SH-SY5Y (cell line): ENCODE measurements at regions not wholly inside any gene's neighbourhood (a gene's known extent, or its start where the extent isn't known, plus 50 kb on each side); places are given as distances from the start of the nearest gene placed in this dataset.

ENCODE experiments used
- GATA2 ChIP-seq: IDR thresholded peaks from 2 replicates; pipeline ENCODE4 v1.6.1; 2011; ENCODE audit warnings: mild to moderate bottlenecking, low read depth, low read length
- GATA3 ChIP-seq: IDR thresholded peaks from 2 replicates; pipeline ENCODE4 v1.6.1; 2011; ENCODE audit warnings: low read depth, mild to moderate bottlenecking, low read length, moderate library complexity

GRCh38 chr6:95660544-95660943 lies 83.2 kb downstream of the MANEA start:
- TF ChIP-seq GATA2 = no peak
- TF ChIP-seq GATA3 = no peak

GRCh38 chr6:95670011-95670463 lies 92.7 kb downstream of the MANEA start:
- no peak for TF ChIP-seq GATA2
- TF ChIP-seq GATA3 = no peak

GRCh38 chr6:95676011-95676628 lies 98.8 kb downstream of the MANEA start:
- no peak for TF ChIP-seq GATA2
- TF ChIP-seq GATA3 = no peak

- TF ChIP-seq GATA2 = no peak
- no peak for TF ChIP-seq GATA3
These were observed 102.6 kb downstream of the MANEA start for GRCh38 chr6:95679981-95680380.

- TF ChIP-seq GATA3 (no peak), GATA2 (no peak)
These were observed 104.4 kb downstream of the MANEA start for GRCh38 chr6:95681736-95682135.

- TF ChIP-seq GATA2 (no peak), GATA3 (no peak)
These were observed 105.1 kb downstream of the MANEA start for GRCh38 chr6:95682476-95682875.

- TF ChIP-seq GATA2 (no peak), GATA3 (no peak)
These were observed 108.5 kb downstream of the MANEA start for GRCh38 chr6:95685822-95686221.

GRCh38 chr6:95686272-95686671 lies 108.9 kb downstream of the MANEA start:
- TF ChIP-seq GATA3 = no peak
- TF ChIP-seq GATA2 = no peak

GRCh38 chr6:95686895-95687294 lies 109.6 kb downstream of the MANEA start:
- TF ChIP-seq GATA2 = no peak
- TF ChIP-seq GATA3 = no peak

GRCh38 chr6:95687839-95688238 lies 110.5 kb downstream of the MANEA start:
- TF ChIP-seq GATA3 = no peak
- no peak for TF ChIP-seq GATA2

- no peak for TF ChIP-seq GATA2
- no peak for TF ChIP-seq GATA3
These were observed 113.0 kb downstream of the MANEA start for GRCh38 chr6:95690328-95690727.

GRCh38 chr6:95693108-95693507 lies 115.8 kb downstream of the MANEA start:
- TF ChIP-seq GATA3 (no peak), GATA2 (no peak)

GRCh38 chr6:95698271-95698670 lies 120.9 kb downstream of the MANEA start:
- no peak for TF ChIP-seq GATA3
- no peak for TF ChIP-seq GATA2

- no peak for TF ChIP-seq GATA3
- TF ChIP-seq GATA2 = no peak
These were observed 146.3 kb downstream of the MANEA start for GRCh38 chr6:95723638-95724037.

GRCh38 chr6:95725344-95725743 lies 148.0 kb downstream of the MANEA start:
- TF ChIP-seq GATA2 (no peak), GATA3 (no peak)

- no peak for TF ChIP-seq GATA3
- no peak for TF ChIP-seq GATA2
These were observed 162.8 kb downstream of the MANEA start for GRCh38 chr6:95740157-95740556.
